ENCODE measurements at regions not wholly inside any gene's neighbourhood (a gene's known extent, or its start where the extent isn't known, plus 50 kb on each side); places are given as distances from the start of the nearest gene placed in this dataset.

DNA sequence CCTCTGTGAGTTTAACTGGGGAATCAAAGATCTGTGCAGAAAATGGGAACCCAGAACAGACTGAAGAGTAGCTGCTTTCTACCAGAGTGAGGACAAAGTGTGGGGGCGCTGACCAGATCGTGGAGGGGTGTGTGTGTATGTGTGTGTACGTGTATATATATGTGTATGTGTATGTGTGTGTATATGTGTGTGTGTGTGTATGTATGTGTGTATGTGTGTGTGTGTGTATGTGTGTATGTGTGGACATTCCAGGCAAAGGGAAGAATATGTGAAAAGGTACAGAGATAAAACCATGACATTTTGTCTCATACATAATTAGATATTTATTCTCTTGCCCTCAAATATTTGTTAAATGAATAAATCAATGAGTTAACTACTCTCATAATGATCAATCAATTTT lies 54.9 kb upstream of the DPPA4 start:
- H2BK5ac ChIP-seq (ENCODE audit: low read depth, low read length): no peak overlapping the region
- H2BK15ac ChIP-seq (ENCODE audit: low read length): no peak overlapping the region
- 88% methylated on average over 3 of the region's 3 CpGs; no CpG with 5 or more reads in 1 of the 2 experiments for WGBS, 2 experiments (ENCODE audit: extremely low coverage in 1 of 2, insufficient coverage in 1 of 2, insufficient read length in 1 of 2, insufficient replicate concordance in 2 of 2, low coverage in 1 of 2, low lambda C conversion rate in 2 of 2, missing lambda C conversion rate in 1 of 2)
- no peaks in the 10 kb centered on the region for H3K79me1 ChIP-seq (ENCODE audit: low read depth, low read length)
- H3K4ac ChIP-seq (replicated peaks; ENCODE audit: insufficient read length, low read depth, low read length): no peak overlapping the region
- no peak overlapping the region for H3K14ac ChIP-seq (ENCODE audit: insufficient read length)
- H2BK120ac ChIP-seq (replicated peaks; ENCODE audit: low read depth, low read length): no peak overlapping the region
- peaks cover 0 to 4% (median 0%) of the 10 kb centered on the region in 4 experiments; a peak in 1 of 7 replicates for H3K4me1 ChIP-seq (replicated peaks in 1 of 4; ENCODE audit: control insufficient read depth in 3 of 4, insufficient read depth in 4 of 4, low read length in 3 of 4)
- no peak overlapping the region for H3K56ac ChIP-seq (replicated peaks; ENCODE audit: insufficient read length, low read depth, low read length)
- ChIA-PET POLR2A (ENCODE audit: partially characterized antibody) (interaction anchor here (0.9 to 2.0 kb wide), 4 partner anchors 15 to 62 kb away, joined by 3 to 6 read pairs (median 5); no protein-coding TSS in a partner anchor), CTCF (ENCODE audit: partially characterized antibody) (interaction anchor here (0.5 to 1.2 kb wide), 3 partner anchors 31 to 643 kb away, joined by 3 to 5 read pairs (median 3); no protein-coding TSS in a partner anchor)
- no peak overlapping the region for H3K18ac ChIP-seq (ENCODE audit: extremely low read depth, low read length)
- TF ChIP-seq SP4 (IDR thresholded peaks at IDR 0.05; ENCODE audit: low read length) (no peak), SIRT6 (IDR thresholded peaks at IDR 0.05; ENCODE audit: low read length) (no peak), TBP (IDR thresholded peaks at IDR 0.05; ENCODE audit: low read depth, low read length) (no peak), NRF1 (IDR thresholded peaks at IDR 0.05; ENCODE audit: low read depth, low read length) (no peak), BRCA1 (IDR thresholded peaks at IDR 0.05; ENCODE audit: low read depth, low read length) (no peak)
- H3K4me3 ChIP-seq (ENCODE audit: extremely low read depth in 1 of 4, insufficient read depth in 2 of 4, low read depth in 3 of 4, low read length in 4 of 4): no peak overlapping the region
- H3K36me3 ChIP-seq (ENCODE audit: control insufficient read depth in 2 of 4, insufficient read depth in 4 of 4, low read length in 3 of 4): no peaks in the 10 kb centered on the region
- no peak overlapping the region for H2BK20ac ChIP-seq (ENCODE audit: low read length)
- H3K9ac ChIP-seq (replicated peaks in 1 of 4; ENCODE audit: extremely low read depth in 1 of 4, low read depth in 3 of 4, low read length in 3 of 4): no peak overlapping the region
- DNase-seq (ENCODE audit: low read depth in 1 of 2, low spot score in 2 of 2) (no peak), FAIRE-seq (no peak)
- peaks cover 0 to 1% of the 10 kb centered on the region in 2 experiments for H4K20me1 ChIP-seq (replicated peaks in 1 of 2; ENCODE audit: control insufficient read depth in 1 of 2, insufficient read depth in 2 of 2, low read length in 2 of 2)
- no peaks in the 10 kb centered on the region for H3K9me3 ChIP-seq (ENCODE audit: insufficient read depth in 2 of 2, low read depth in 1 of 2, low read length in 1 of 2)
- no peak overlapping the region for H3K23ac ChIP-seq (ENCODE audit: insufficient read length)
- no peaks in the 10 kb centered on the region for H3K27me3 ChIP-seq (replicated peaks in 1 of 4; ENCODE audit: control insufficient read depth in 3 of 4, extremely low read depth in 1 of 4, insufficient read depth in 3 of 4, low read length in 3 of 4)
- no peak overlapping the region for H3K4me2 ChIP-seq (ENCODE audit: insufficient read depth in 1 of 2, low read depth in 2 of 2, low read length in 2 of 2)
- H4K8ac ChIP-seq (ENCODE audit: extremely low read depth, insufficient read depth, low read length): no peak overlapping the region
- H2BK12ac ChIP-seq (ENCODE audit: low read depth, low read length): no peak overlapping the region; the same call in 1 of the 2 replicates
- H2AK5ac ChIP-seq (ENCODE audit: low read depth, low read length): no peak overlapping the region
- H4K5ac ChIP-seq (ENCODE audit: insufficient read length, low read depth, low read length): no peak overlapping the region
- H3K27ac ChIP-seq (ENCODE audit: low read depth, low read length): no peak overlapping the region
- peaks cover 3% of the 10 kb centered on the region; the same call in 1 of the 2 replicates for H3K23me2 ChIP-seq (ENCODE audit: low read depth, low read length)
- H2AFZ ChIP-seq (ENCODE audit: low read length): no peak overlapping the region
- H3K79me2 ChIP-seq (ENCODE audit: control insufficient read depth in 1 of 2, insufficient read depth in 2 of 2, low read length in 2 of 2): no peaks in the 10 kb centered on the region
- H4K91ac ChIP-seq (replicated peaks; ENCODE audit: insufficient read length, low read length): no peak overlapping the region

All from H1 (cell line).